GM21526 (cell line): ENCODE measurements at regions not wholly inside any gene's neighbourhood (a gene's known extent, or its start where the extent isn't known, plus 50 kb on each side); places are given as distances from the start of the nearest gene placed in this dataset.
"Not testable (repeated sequence)": the region's sequence is repeated elsewhere in the genome, so short reads cannot be mapped to it uniquely, and the experiment has no call there.

ENCODE experiments used
- ATAC-seq: cut with Tn5 transposase; IDR thresholded peaks from one replicate; pipeline ENCODE4 v1.9.1; 2021; ENCODE audit warnings: moderate library complexity; ENCODE audit not compliant: unreplicated experiment, low FRiP score

DNA sequence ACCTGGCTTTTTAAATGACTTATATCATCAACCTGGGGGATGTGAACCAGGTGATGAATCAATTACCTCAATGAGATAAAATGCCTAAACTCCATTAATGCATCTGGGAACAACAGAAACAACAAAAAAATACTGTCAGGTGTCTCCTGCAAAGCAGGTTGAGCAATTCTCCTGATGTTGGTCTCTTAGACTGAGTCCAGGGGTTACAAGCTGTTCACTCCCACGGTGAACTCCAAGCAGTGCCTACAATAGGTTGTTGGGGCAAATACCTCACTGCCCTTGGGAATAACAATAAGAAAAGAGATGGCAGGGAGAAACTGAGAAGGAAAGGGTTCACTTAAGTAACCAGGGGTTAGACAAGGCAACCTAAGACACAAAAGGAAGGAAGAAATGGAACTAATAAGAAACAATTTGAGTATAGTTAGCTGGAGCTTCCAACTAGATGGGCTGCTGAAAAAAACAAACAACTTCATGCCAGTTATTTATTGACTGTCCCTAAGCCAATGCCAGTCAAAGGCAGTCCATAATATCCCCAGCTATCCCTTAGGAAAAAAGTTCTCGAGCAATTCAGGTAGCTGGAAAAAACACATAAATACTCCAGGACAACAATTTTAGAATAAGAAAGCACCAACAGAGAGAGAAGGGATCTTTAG is 97.6 kb upstream of the MAGI3 start:
- no peak for ATAC-seq

DNA sequence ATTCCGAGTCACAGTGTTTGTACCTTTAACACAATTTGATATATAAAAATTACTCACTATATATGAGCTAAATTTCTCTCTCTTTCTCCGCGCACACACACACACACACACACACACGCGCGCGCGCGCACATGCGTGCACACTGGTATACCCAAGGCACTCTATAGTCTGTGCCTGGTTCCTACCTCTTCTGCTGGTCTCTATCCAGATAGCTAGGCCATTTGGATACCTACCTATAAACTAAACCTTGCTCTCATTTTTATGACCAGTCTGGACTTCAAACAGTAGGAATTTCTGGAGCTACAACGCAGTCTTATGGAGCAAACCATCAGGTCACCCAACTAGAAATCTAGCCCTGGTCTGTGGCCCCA is 97.1 kb upstream of the MAGI3 start:
- ATAC-seq = no peak

DNA sequence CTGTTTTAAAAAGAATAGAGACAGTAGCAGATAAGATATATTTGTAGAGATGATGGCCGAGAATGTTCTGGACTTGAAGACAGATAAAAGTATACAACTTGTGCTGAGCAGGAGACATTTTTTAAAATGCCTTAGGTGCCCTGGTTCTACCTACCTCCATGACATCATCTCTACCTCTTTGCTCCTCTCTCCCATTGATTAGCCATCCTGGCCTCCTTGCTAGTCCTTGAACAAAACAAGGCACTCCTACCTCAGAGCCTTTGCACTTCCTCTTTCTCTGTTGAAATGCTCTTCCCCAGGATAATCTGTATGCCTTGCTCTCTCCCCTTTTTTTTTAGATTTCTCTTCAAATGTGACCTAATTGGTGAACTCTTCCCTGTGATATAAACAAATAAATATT is 92.6 kb upstream of the MAGI3 start:
- no peak for ATAC-seq

DNA sequence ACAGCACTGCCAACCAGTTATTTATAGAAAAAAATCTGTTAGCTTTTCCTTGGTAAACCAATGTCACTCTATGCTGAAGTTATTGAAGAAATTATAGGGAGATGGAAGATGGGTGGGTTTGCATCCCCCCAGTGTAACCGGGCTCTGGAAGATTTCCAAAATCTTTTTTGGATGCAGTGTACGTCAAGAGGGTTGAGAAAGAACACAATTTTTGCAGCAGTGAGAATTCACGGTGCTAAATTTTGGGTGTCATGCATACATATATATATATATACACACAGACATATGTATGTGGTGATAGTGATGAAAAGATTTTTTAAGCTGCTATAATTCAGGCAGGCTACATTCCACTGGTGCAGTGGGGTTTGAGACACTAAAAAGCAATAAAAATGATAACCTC is 91.4 kb upstream of the MAGI3 start:
- no peak for ATAC-seq

DNA sequence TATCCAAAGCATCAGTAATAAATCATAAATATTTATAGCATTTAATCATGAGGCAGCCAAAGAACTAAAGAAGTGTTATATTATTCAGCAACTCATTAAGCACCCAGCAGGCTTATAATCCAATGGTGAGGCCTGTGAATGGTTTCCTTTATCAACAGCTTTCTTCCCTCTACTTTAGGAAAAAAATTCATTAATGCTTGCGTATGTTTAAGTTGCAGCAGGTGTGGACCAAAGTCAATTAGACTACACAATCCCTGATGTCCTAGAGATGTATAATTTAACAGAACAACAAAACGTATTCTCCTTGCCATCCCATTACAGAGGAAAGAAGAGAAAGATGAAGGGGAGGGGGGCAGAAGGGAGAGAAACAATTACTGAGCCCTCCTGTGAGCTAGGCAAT is 87.7 kb upstream of the MAGI3 start:
- no peak for ATAC-seq

DNA sequence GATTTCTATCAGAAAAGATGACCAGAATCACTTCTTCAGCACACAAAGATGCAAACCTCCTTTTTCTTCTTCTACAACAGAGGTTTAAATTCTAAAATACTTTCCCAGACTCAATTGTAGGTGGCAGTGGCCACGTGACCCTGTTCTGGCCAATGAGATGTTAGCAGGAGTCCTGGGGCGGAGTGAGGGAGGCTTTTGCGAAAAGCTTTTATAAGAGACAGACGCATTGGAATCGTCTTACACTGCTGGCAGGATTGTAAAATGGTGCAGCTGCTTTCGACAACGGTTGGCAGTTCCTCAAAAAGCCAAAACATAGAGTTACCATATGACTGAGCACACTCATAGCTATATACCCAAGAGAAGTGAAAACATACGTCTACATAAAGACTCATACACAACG is 87.0 kb upstream of the MAGI3 start:
- no peak for ATAC-seq

DNA sequence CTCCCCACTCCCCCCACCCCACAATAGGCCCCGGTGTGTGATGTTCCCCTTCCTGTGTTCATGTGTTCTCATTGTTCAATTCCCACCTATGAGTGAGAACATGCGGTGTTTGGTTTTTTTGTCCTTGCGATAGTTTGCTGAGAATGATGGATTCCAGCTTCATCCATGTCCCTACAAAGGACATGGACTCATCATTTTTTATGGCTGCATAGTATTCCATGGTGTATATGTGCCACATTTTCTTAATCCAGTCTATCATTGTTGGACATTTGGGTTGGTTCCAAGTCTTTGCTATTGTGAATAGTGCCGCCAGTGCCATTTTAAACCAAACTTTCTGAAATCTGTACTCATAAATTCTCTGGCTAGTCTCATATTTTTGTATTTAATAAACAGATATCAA is 85.3 kb upstream of the MAGI3 start:
- not testable (repeated sequence) for ATAC-seq

DNA sequence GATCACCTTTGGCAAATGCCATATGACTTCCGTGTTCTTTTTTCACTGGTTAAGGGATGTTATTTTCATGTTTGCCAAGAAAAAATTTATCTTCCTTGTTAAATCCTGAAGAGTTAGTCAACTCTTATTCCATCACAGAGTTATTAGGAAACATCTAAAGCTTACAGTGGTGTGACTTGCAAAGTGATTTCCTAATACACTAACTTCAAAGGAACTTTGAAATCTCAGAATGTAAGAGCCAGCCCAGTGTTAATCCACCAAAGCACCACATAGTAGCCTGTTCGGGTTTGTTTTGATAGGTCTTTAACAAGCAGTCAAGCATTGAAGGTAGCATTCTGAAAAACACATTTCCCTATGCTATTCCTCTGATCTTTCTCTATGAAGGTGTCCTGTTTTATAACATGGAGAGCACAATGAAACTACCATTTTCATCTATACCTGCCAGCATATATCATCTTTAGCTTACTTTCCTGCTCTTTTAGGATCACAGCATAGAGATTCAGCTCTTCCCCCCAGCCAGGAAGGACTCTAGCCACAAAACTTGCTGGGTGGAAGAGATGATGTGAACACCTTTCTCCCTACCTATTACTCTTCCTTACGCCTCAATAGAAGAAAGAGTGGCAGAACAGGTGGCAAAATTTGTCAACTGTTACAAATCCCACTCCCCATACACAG is 82.4 kb upstream of the MAGI3 start:
- ATAC-seq = no peak

DNA sequence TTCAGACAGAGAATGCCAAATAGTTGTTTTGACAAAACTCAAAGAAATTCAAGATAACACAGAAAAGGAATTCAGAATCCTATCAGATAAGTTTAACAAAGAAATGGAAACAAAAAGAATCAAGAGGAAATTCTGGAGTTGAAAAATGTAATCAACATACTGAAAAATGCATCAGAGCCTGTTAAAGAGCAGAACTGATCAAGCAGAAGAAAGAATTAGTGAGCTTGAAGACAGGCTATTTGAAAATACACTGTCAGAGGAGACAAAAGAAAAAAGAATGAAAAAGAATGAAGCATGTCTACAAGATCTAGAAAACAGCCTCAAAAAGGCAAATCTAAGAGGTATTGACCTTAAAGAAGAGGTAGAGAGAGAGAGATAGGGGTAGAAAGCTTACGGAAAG is 77.7 kb upstream of the MAGI3 start:
- not testable (repeated sequence) for ATAC-seq

DNA sequence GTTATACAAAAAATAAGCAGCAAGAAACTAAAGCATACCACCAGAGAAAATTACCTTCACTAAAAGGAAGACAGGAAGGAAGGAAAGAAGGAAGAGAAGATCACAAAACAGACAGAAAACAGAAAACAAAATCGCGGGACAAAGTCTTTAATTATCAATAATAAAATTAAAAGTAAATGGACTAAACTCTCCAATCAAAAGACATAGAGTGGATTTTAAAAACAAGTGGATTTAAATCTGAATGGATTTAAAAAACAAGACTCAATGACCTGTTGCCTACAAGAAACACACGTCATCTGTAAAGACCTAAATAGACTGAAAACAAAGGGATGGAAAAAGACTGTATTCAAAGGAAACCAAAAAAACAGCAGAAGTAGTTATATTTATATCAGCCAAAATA is 75.7 kb upstream of the MAGI3 start:
- ATAC-seq = no peak

DNA sequence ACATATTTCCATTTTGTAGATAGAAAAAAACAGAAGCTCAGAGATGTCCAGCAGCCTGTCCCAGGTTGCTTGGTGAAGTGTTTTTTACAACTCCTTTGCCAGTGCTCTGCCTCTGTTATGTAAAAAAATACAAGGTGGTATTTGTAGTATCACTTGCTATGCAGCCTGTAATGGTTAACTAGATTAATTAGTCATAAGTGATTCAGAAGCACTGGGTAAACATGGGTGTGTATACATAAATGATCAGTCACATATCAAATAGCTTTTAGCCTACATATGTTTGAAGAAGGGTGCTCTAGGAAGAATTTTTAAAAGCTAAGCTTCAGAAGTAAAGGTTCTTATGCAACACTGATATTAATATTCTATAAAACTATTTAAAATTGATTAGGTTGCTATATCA is 70.0 kb upstream of the MAGI3 start:
- ATAC-seq = no peak

DNA sequence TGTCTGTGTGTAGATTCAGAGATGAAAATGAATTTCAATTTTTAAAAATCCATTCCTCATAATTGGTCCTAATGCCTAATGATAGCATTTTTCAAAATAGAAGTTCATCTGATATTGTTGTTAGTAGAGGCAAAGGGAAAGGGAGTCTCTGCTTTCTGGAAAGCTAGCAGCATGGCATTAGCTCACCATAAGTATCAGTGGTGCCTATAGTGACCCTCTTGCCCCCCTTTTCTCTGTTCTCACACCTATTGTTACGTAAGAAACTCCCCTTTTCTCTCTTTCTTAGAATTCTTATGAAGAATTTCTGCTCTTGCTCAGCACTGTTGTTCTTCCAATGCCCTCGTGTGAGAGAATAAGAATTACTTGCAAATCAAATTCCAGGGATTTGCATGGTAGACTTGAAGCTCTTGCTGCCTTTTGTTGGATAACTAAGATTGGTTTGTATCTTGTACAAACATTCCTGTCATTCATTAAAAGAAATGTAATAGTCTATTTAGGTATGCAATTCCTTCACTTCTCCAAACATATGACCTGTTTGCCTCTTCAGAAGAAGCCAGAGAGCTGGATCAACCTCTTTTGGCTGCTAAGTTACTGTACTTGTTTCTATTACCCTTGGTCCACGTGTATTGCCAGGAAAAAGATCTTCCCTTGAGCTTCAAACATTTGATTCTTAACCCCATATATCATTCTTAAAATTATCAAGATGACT is 69.2 kb upstream of the MAGI3 start:
- no peak for ATAC-seq

DNA sequence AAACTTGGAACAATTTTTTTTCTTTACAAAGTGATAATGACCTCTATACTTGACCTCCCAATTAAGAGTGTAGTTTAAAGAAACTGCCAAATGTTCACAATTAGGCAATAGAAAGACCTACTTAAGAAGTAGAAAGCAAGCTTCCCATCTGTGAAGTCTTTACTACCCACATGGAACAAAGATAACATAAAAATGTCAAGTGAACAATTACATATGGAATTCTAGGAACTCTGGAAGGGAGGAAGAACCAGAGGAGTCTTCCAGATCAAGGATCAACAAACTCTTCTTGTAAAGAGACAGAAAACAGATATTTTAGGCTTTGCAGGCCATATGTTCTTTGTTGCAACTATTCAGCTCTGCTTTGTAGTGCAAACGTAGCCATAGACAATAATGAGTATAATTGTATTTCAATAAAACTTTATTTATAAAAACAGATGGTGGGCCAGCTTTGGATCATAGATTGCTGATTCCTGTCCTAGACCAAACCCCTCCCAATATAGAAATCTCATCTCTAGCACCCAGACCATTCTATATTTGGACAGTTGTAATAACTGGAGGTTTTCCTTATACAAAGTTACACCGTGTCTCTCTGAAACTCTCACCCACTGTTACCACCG is 68.4 kb upstream of the MAGI3 start:
- no peak for ATAC-seq

DNA sequence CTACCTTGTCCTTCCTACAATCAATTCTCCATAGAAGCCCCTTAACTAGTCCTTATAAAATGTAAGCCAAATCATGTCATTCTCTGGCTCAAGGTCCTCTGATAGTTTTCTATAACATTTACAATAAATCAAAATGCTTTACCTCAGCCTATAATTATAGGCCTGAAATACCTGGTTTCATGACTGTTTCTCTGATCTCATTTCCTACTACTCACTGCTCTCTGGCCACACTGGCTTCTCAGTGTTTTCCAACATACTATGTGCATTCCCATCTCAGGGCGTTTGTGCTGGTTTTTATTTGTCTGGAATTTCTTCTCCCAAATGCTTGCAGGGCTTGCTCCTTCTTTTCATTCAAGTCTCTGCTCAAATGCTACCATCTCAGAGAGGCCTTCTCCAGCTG is 67.9 kb upstream of the MAGI3 start:
- no peak for ATAC-seq

DNA sequence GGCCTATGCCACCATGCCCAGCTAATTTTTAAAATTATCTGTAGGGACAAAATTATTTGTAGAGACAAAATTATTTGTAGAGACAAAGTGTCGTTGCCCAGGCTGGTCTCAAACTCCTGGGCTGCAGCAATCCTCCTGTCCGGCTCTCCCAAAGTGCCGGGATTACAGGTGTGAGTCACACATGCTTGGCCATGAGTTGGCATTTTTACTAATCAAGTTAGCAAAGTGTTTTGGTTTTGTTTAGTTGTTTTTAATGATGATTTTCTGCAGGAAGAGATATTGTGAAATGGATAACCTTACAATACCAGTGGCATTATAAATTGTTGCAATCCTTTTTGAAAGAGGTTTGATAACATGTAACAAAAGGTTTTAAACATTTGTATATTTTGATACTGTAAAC is 65.3 kb upstream of the MAGI3 start:
- no peak for ATAC-seq

DNA sequence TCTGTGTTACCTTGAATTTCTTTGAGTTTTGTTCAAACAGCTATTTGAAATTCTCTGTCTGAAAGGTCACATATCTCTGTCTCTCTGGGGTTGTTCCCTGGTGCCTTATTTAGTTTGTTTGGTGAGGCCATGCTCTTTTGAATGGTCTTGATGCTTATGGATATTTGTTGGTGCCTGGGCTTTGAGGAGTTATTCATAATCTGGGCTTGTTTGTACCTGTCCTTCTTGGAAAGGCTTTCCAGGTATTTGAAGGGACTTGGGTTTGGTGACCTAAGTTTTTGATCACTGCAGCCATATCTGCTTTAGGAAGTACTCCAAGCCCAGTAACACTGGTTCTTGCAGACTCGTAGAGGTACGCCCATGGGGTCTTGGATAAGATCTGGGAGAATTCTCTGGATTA is 63.3 kb upstream of the MAGI3 start:
- no peak for ATAC-seq

DNA sequence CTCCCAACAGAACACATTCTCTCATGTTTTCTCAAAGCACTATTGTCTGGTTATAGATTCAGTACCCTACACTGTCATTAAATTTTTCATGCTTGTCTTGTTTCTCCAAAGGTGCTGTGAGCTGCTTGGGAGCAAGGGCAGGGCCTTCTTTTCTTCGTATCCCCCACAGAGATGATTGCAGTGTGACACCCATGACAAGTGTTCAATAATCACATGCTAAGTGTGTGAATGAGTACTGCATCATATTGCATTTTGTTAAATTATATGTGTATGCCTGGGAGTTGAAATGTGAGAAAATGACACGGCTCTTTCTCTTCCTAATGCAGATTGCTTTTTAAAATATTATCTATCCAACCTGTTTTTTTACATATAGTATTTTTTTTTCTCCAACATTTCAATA is 57.3 kb upstream of the MAGI3 start:
- no peak for ATAC-seq

DNA sequence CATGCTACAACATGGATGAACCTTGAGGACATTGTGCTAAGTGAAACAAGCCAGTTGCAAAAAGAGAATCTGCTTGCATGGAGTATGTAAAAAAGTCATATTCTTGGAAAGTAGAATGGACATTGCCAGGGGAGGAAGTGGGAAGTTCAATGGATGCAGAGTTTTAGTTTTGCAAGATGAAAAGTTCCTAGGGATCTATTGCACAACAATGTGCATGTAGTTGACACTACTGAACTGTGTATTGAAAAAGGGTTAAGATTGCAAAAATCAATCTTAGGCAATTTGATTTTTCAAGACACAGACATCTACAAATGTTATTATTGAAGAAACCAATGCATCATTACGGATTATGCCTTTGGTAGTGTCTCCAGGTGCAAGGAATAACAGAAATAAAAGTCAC is 50.3 kb upstream of the MAGI3 start:
- ATAC-seq = no peak
